PC-9 (cell line): ENCODE measurements at regions not wholly inside any gene's neighbourhood (a gene's known extent, or its start where the extent isn't known, plus 50 kb on each side); places are given as distances from the start of the nearest gene placed in this dataset.

Experiments used
- BruUV-seq: library from RNA; stranded (reverse); fragments of 400-500 nt; replicated peaks from 2 replicates; lab custom pipeline; 2021; lab: Mats Ljungman, UMichigan
- CTCF ChIA-PET: fragments of 300-600 bp; sonication (Branson Sonifier 250); formaldehyde crosslinking; loops from one replicate; lab custom pipeline; 2022; ENCODE audit warnings: antibody characterized with exemption; lab: Charles Lee
- POLR2A ChIA-PET: fragments of 300-600 bp; sonication (Branson Sonifier 250); formaldehyde crosslinking; loops from one replicate; lab custom pipeline; 2022; ENCODE audit warnings: antibody characterized with exemption; ENCODE audit not compliant: unreplicated experiment; lab: Charles Lee
- DNase-seq, 2 experiments: peaks; one replicate each; pipeline versions ENCODE4 v3.0.0 to v3.0.0-alpha.2; 2015 to 2022; ENCODE audit warnings: mixed read lengths in 1 of 2
- H2AFZ ChIP-seq: fragments of 200-600 bp; sonication (generic); 2 replicates; pipeline ENCODE4 v1.8.1; 2017; ENCODE audit warnings: antibody characterized with exemption
- H3F3A ChIP-seq: fragments of 200-600 bp; sonication (generic); 2 replicates; pipeline ENCODE4 v1.8.1; 2017; ENCODE audit warnings: antibody characterized with exemption, mild to moderate bottlenecking, low read depth; ENCODE audit not compliant: insufficient read depth
- H3K27ac ChIP-seq: fragments of 200-600 bp; sonication (generic); 2 replicates; pipeline ENCODE4 v1.6.1; 2016; ENCODE audit warnings: mixed run types
- H3K27me3 ChIP-seq: fragments of 200-600 bp; sonication (generic); 2 replicates; pipeline ENCODE4 v1.6.1; 2016; ENCODE audit warnings: low read depth, mixed run types; ENCODE audit not compliant: insufficient read depth
- H3K36me3 ChIP-seq: fragments of 200-600 bp; sonication (generic); 2 replicates; pipeline ENCODE4 v1.6.1; 2016; ENCODE audit warnings: low read depth, mixed run types
- H3K4me1 ChIP-seq: fragments of 200-600 bp; sonication (generic); replicated peaks from 2 replicates; pipeline ENCODE4 v1.6.1; 2016; ENCODE audit warnings: mixed run types; ENCODE audit not compliant: insufficient read depth
- H3K4me2 ChIP-seq: fragments of 200-600 bp; sonication (generic); 2 replicates; pipeline ENCODE4 v1.6.1; 2017; ENCODE audit warnings: mixed run types
- H3K4me3 ChIP-seq: fragments of 200-600 bp; sonication (generic); 2 replicates; pipeline ENCODE4 v1.6.1; 2016; ENCODE audit warnings: mixed run types
- H3K79me2 ChIP-seq: fragments of 200-600 bp; sonication (generic); 2 replicates; pipeline ENCODE4 v1.6.1; 2017; ENCODE audit warnings: low read depth, mixed run types
- H3K9me2 ChIP-seq: fragments of 200-600 bp; sonication (generic); 2 replicates; pipeline ENCODE4 v1.8.1; 2017; ENCODE audit warnings: mild to moderate bottlenecking; ENCODE audit not compliant: insufficient read depth
- H3K9me3 ChIP-seq: fragments of 200-600 bp; sonication (generic); 2 replicates; pipeline ENCODE4 v1.8.1; 2016; ENCODE audit warnings: low read depth; ENCODE audit not compliant: insufficient read depth
- H4K20me1 ChIP-seq: fragments of 200-600 bp; sonication (generic); 2 replicates; pipeline ENCODE4 v1.8.1; 2017; ENCODE audit not compliant: insufficient read depth
- EZH2 ChIP-seq: fragments of 200-600 bp; sonication (generic); IDR thresholded peaks from 2 replicates; pipeline ENCODE4 v1.8.0; 2017; ENCODE audit warnings: antibody characterized with exemption, low read depth
- intact Hi-C: fragments of 100-400 bp; cut with micrococcal nuclease; formaldehyde crosslinking; loops from one replicate; pipeline ENCODE4 v1.10.0; 2022; ENCODE audit not compliant: unreplicated experiment
- TF ChIP-seq, protein P1 (sequence below): fragments of 200-600 bp; sonication (generic); conservative IDR thresholded peaks from 2 replicates; pipeline ENCODE4 v1.6.1; 2017; ENCODE audit warnings: mixed run types, antibody characterized with exemption, mild to moderate bottlenecking, moderate library complexity

DNA sequence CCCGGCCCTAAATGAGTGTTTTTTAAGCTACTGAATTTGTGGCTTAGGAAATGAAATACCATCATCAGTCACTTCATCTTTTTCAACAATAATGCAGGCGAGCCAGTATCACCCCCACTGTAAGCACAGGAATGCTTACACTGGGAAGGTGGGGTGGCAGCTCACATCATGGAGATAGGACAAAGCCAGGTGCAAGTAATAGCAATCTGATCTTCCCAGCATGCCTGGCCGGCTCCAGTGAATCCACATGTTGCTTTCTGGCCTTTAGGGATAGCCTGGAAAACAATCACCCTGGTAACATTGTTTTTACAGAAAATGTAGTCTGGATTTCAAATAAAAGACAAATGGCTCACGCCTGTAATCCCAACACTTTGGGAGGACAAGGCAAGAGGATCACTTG is 140.9 kb upstream of the SOD1 start:
- no peak for DNase-seq
- Histone ChIP-seq H2AFZ (no peak overlapping the region), H3K4me2 (no peak overlapping the region), H3K36me3 (no peaks in the 10 kb centered on the region), H3K9me3 (no peaks in the 10 kb centered on the region), H4K20me1 (no peaks in the 10 kb centered on the region), H3K27ac (no peak overlapping the region), H3K9me2 (no peaks in the 10 kb centered on the region), H3K4me3 (no peak overlapping the region), H3K4me1 (no peaks in the 10 kb centered on the region), H3K79me2 (no peaks in the 10 kb centered on the region), H3F3A (no peaks in the 10 kb centered on the region), H3K27me3 (no peaks in the 10 kb centered on the region)
- POLR2A ChIA-PET: no interaction called here
- intact Hi-C loops: no loop called here
- CTCF ChIA-PET: no interaction called here
- TF ChIP-seq EZH2: no peak
- TF ChIP-seq, protein P1, sequence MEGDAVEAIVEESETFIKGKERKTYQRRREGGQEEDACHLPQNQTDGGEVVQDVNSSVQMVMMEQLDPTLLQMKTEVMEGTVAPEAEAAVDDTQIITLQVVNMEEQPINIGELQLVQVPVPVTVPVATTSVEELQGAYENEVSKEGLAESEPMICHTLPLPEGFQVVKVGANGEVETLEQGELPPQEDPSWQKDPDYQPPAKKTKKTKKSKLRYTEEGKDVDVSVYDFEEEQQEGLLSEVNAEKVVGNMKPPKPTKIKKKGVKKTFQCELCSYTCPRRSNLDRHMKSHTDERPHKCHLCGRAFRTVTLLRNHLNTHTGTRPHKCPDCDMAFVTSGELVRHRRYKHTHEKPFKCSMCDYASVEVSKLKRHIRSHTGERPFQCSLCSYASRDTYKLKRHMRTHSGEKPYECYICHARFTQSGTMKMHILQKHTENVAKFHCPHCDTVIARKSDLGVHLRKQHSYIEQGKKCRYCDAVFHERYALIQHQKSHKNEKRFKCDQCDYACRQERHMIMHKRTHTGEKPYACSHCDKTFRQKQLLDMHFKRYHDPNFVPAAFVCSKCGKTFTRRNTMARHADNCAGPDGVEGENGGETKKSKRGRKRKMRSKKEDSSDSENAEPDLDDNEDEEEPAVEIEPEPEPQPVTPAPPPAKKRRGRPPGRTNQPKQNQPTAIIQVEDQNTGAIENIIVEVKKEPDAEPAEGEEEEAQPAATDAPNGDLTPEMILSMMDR: no peak
- no TSS peak for BruUV-seq

DNA sequence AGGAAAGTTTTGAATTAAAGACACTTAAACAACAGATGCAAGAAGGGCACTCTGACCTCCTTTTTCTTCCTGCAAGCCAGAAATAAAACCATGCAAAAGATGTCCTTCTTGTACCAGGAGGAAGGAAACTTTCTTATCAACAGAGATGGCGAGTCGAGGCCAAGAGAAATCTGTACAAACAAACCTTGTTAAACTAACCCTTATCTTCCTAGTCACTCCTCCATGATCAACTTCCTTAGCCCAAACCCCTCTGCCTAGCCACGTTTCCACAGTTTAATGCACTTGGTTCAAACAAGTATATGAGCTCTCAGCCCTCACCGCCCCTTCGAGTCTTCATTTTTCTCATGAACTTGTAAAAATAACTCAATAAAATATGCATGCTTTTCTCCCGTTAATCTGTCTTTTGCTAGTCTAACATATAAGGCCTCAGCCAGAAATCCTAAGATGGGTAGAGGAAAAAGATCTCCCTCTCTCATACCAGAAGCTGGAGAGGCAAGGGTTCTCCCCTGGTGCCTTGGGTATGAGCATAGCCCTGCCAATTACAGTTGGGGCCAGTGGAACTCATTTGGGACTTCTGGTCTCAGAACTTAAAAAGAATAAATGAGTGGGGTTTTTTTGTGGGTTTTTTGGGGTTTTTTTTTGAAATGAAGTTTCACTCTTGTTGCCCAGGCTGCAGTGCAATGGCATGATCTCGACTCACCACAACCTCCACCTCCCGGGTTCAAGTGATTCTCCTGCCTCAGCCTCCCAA is 141.7 kb upstream of the SOD1 start:
- Histone ChIP-seq H3K27me3 (no peaks in the 10 kb centered on the region), H4K20me1 (no peaks in the 10 kb centered on the region), H3K4me1 (peaks cover 5% of the 10 kb centered on the region; the same call in 1 of the 2 replicates), H2AFZ (no peak overlapping the region), H3K4me3 (no peak overlapping the region), H3K27ac (no peak overlapping the region), H3K9me3 (no peaks in the 10 kb centered on the region), H3K79me2 (no peaks in the 10 kb centered on the region), H3F3A (no peaks in the 10 kb centered on the region), H3K9me2 (no peaks in the 10 kb centered on the region), H3K36me3 (no peaks in the 10 kb centered on the region), H3K4me2 (no peak overlapping the region)
- POLR2A ChIA-PET: no interaction called here
- BruUV-seq: no TSS peak
- no peak for TF ChIP-seq EZH2
- TF ChIP-seq, protein P1: no peak
- intact Hi-C loops: no loop called here
- no peak for DNase-seq
- CTCF ChIA-PET: no interaction called here

DNA sequence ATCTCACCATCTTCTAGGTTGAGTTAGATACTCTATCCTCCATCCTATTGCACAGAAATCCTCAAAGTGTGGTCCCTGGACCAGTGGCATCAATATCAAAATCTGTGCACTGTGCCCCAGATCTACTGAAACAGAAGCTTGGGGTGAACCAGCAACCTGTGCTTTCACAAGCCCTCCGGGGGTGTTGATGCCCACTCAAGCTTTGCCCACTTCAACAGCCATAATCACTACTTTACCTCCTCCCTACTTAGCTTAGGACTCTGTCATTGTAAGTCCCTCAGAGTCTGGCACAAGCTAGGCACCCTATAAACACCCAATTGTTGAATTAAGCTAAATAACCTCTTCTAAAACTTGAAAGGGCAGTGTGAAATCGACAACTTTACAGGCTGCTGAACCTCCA is 144.2 kb upstream of the SOD1 start:
- no peaks in the 10 kb centered on the region; the same call in 1 of the 2 replicates for H3F3A ChIP-seq
- H3K4me1 ChIP-seq: peaks cover 12% of the 10 kb centered on the region
- ChIA-PET CTCF (no interaction called here), POLR2A (no interaction called here)
- H3K79me2 ChIP-seq: 0 out of 2 replicates have a peak, but pooled peaks cover 4% of the 10 kb centered on the region
- BruUV-seq: no TSS peak
- no peak overlapping the region for H3K4me2 ChIP-seq
- H3K27ac ChIP-seq: no peak overlapping the region
- no peaks in the 10 kb centered on the region for H3K27me3 ChIP-seq
- H4K20me1 ChIP-seq: no peaks in the 10 kb centered on the region
- TF ChIP-seq, protein P1: no peak
- no peak for TF ChIP-seq EZH2
- H3K36me3 ChIP-seq: no peaks in the 10 kb centered on the region
- intact Hi-C loops: no loop called here
- no peak overlapping the region for H3K4me3 ChIP-seq
- H2AFZ ChIP-seq: no peak overlapping the region
- DNase-seq: no peak
- H3K9me3 ChIP-seq: no peaks in the 10 kb centered on the region
- H3K9me2 ChIP-seq: no peaks in the 10 kb centered on the region
